PC-9 (cell line): ENCODE measurements at regions not wholly inside any gene's neighbourhood (a gene's known extent, or its start where the extent isn't known, plus 50 kb on each side); places are given as distances from the start of the nearest gene placed in this dataset.

ENCODE experiments used
- BruUV-seq: library from RNA; stranded (reverse); fragments of 400-500 nt; replicated peaks from 2 replicates; lab custom pipeline; 2021; lab: Mats Ljungman, UMichigan
- CTCF ChIA-PET: fragments of 300-600 bp; sonication (Branson Sonifier 250); formaldehyde crosslinking; loops from one replicate; lab custom pipeline; 2022; ENCODE audit warnings: antibody characterized with exemption; lab: Charles Lee
- POLR2A ChIA-PET: fragments of 300-600 bp; sonication (Branson Sonifier 250); formaldehyde crosslinking; loops from one replicate; lab custom pipeline; 2022; ENCODE audit warnings: antibody characterized with exemption; ENCODE audit not compliant: unreplicated experiment; lab: Charles Lee
- DNase-seq, 2 experiments: peaks; one replicate each; pipeline versions ENCODE4 v3.0.0 to v3.0.0-alpha.2; 2015 to 2022; ENCODE audit warnings: mixed read lengths in 1 of 2
- H2AFZ ChIP-seq: fragments of 200-600 bp; sonication (generic); 2 replicates; pipeline ENCODE4 v1.8.1; 2017; ENCODE audit warnings: antibody characterized with exemption
- H3F3A ChIP-seq: fragments of 200-600 bp; sonication (generic); 2 replicates; pipeline ENCODE4 v1.8.1; 2017; ENCODE audit warnings: antibody characterized with exemption, mild to moderate bottlenecking, low read depth; ENCODE audit not compliant: insufficient read depth
- H3K27ac ChIP-seq: fragments of 200-600 bp; sonication (generic); 2 replicates; pipeline ENCODE4 v1.6.1; 2016; ENCODE audit warnings: mixed run types
- H3K27me3 ChIP-seq: fragments of 200-600 bp; sonication (generic); 2 replicates; pipeline ENCODE4 v1.6.1; 2016; ENCODE audit warnings: low read depth, mixed run types; ENCODE audit not compliant: insufficient read depth
- H3K36me3 ChIP-seq: fragments of 200-600 bp; sonication (generic); 2 replicates; pipeline ENCODE4 v1.6.1; 2016; ENCODE audit warnings: low read depth, mixed run types
- H3K4me1 ChIP-seq: fragments of 200-600 bp; sonication (generic); replicated peaks from 2 replicates; pipeline ENCODE4 v1.6.1; 2016; ENCODE audit warnings: mixed run types; ENCODE audit not compliant: insufficient read depth
- H3K4me2 ChIP-seq: fragments of 200-600 bp; sonication (generic); 2 replicates; pipeline ENCODE4 v1.6.1; 2017; ENCODE audit warnings: mixed run types
- H3K4me3 ChIP-seq: fragments of 200-600 bp; sonication (generic); 2 replicates; pipeline ENCODE4 v1.6.1; 2016; ENCODE audit warnings: mixed run types
- H3K79me2 ChIP-seq: fragments of 200-600 bp; sonication (generic); 2 replicates; pipeline ENCODE4 v1.6.1; 2017; ENCODE audit warnings: low read depth, mixed run types
- H3K9me2 ChIP-seq: fragments of 200-600 bp; sonication (generic); 2 replicates; pipeline ENCODE4 v1.8.1; 2017; ENCODE audit warnings: mild to moderate bottlenecking; ENCODE audit not compliant: insufficient read depth
- H3K9me3 ChIP-seq: fragments of 200-600 bp; sonication (generic); 2 replicates; pipeline ENCODE4 v1.8.1; 2016; ENCODE audit warnings: low read depth; ENCODE audit not compliant: insufficient read depth
- H4K20me1 ChIP-seq: fragments of 200-600 bp; sonication (generic); 2 replicates; pipeline ENCODE4 v1.8.1; 2017; ENCODE audit not compliant: insufficient read depth
- EZH2 ChIP-seq: fragments of 200-600 bp; sonication (generic); IDR thresholded peaks from 2 replicates; pipeline ENCODE4 v1.8.0; 2017; ENCODE audit warnings: antibody characterized with exemption, low read depth
- intact Hi-C: fragments of 100-400 bp; cut with micrococcal nuclease; formaldehyde crosslinking; loops from one replicate; pipeline ENCODE4 v1.10.0; 2022; ENCODE audit not compliant: unreplicated experiment
- TF ChIP-seq, protein P1 (sequence below): fragments of 200-600 bp; sonication (generic); conservative IDR thresholded peaks from 2 replicates; pipeline ENCODE4 v1.6.1; 2017; ENCODE audit warnings: mixed run types, antibody characterized with exemption, mild to moderate bottlenecking, moderate library complexity

DNA sequence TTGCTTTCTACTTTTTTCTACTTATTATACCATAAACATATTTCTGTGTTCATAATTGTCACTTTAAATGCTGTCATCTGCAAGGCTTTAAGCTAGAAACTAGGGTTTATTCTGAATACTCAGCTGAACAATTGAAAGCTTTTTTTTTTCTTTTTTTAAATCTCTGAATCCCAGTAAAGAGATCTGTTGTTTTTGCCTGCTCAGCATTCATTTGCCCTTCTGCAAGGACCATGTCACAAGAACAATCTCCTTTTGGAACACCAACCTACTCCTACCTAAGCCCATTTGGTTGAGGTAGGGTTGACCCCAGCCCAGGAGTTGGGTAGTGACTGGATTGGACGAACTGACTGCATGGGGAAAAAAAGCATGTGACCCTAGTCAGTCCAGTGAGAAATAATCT, 92.6 kb downstream of the MZT1 start:
- Histone ChIP-seq H3K4me3 (no peak overlapping the region), H2AFZ (no peak overlapping the region), H3K4me1 (no peaks in the 10 kb centered on the region), H3K79me2 (no peaks in the 10 kb centered on the region), H3K9me3 (no peaks in the 10 kb centered on the region), H3K27me3 (no peaks in the 10 kb centered on the region), H3F3A (no peaks in the 10 kb centered on the region), H3K36me3 (no peaks in the 10 kb centered on the region), H3K4me2 (no peak overlapping the region), H3K9me2 (no peaks in the 10 kb centered on the region), H4K20me1 (no peaks in the 10 kb centered on the region), H3K27ac (no peak overlapping the region)
- TF ChIP-seq, protein P1, sequence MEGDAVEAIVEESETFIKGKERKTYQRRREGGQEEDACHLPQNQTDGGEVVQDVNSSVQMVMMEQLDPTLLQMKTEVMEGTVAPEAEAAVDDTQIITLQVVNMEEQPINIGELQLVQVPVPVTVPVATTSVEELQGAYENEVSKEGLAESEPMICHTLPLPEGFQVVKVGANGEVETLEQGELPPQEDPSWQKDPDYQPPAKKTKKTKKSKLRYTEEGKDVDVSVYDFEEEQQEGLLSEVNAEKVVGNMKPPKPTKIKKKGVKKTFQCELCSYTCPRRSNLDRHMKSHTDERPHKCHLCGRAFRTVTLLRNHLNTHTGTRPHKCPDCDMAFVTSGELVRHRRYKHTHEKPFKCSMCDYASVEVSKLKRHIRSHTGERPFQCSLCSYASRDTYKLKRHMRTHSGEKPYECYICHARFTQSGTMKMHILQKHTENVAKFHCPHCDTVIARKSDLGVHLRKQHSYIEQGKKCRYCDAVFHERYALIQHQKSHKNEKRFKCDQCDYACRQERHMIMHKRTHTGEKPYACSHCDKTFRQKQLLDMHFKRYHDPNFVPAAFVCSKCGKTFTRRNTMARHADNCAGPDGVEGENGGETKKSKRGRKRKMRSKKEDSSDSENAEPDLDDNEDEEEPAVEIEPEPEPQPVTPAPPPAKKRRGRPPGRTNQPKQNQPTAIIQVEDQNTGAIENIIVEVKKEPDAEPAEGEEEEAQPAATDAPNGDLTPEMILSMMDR: no peak
- no peak for TF ChIP-seq EZH2
- DNase-seq: no peak
- CTCF ChIA-PET: no interaction called here
- POLR2A ChIA-PET: no interaction called here
- intact Hi-C loops: no loop called here
- no TSS peak for BruUV-seq

DNA sequence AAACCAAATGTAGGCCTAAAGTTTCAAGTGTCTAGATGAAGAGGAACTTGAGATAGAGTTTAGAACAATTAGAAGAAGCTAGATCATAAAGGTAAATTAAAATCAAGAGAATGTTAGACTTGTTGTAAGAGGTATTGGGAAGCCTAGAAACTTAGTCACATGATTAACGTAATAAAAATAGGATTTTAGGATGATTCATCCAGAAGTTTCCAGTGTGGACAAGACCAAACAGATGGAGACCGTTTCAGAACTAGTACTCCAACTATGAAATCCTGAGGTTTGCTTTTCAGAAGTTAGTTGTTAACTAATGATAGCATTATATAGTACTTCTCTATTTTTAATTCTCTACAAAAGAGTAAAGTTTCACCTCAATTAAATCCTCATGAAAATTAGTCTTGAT, 104.9 kb downstream of the MZT1 start:
- Histone ChIP-seq H2AFZ (no peak overlapping the region), H3K4me2 (no peak overlapping the region), H3K9me3 (no peaks in the 10 kb centered on the region), H3K27me3 (no peaks in the 10 kb centered on the region), H3K36me3 (no peaks in the 10 kb centered on the region), H3K4me1 (no peaks in the 10 kb centered on the region), H3K27ac (no peak overlapping the region), H4K20me1 (no peaks in the 10 kb centered on the region), H3F3A (no peaks in the 10 kb centered on the region), H3K9me2 (no peaks in the 10 kb centered on the region), H3K79me2 (no peaks in the 10 kb centered on the region), H3K4me3 (no peak overlapping the region)
- intact Hi-C loops: no loop called here
- ChIA-PET CTCF (no interaction called here), POLR2A (interaction anchor here (0.6 kb wide), 1 partner anchor 92 kb away, joined by 3 read pairs; no protein-coding TSS in a partner anchor)
- no peak for TF ChIP-seq EZH2
- TF ChIP-seq, protein P1: no peak
- BruUV-seq: no TSS peak
- no peak for DNase-seq

DNA sequence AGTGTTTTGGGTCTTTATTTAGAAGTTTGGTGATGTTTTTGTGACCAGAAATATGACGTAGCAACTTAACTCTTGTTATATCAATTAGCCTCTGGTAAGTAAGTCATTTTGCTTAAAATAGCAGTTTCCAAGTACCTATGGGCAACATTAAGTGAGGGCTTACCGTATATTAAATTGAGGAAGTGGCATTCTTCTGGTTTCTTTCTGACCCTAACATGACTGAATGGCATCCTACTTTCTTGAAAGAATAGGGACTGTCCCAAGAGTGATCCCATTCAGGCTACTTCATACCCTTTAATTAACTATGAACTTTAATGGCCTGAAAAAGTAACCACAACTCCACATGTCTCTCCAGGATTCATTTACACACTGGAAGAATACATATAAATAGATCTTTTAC, 106.6 kb downstream of the MZT1 start:
- CTCF ChIA-PET: no interaction called here
- Histone ChIP-seq H3K9me2 (no peaks in the 10 kb centered on the region), H3K36me3 (no peaks in the 10 kb centered on the region), H3K27me3 (no peaks in the 10 kb centered on the region), H3K4me3 (no peak overlapping the region), H4K20me1 (no peaks in the 10 kb centered on the region), H3K4me2 (no peak overlapping the region), H3F3A (no peaks in the 10 kb centered on the region), H3K27ac (no peak overlapping the region), H3K9me3 (no peaks in the 10 kb centered on the region), H2AFZ (no peak overlapping the region), H3K4me1 (no peaks in the 10 kb centered on the region), H3K79me2 (no peaks in the 10 kb centered on the region)
- DNase-seq: no peak
- TF ChIP-seq EZH2: no peak
- TF ChIP-seq, protein P1: no peak
- no TSS peak for BruUV-seq
- POLR2A ChIA-PET: no interaction called here
- intact Hi-C loops: no loop called here
